HepG2 (cell line): ENCODE measurements at regions not wholly inside any gene's neighbourhood (a gene's known extent, or its start where the extent isn't known, plus 50 kb on each side); places are given as distances from the start of the nearest gene placed in this dataset.

Source experiments
- CEBPG ChIP-seq: IDR thresholded peaks from 2 replicates; pipeline ENCODE4 v1.6.1; 2016
- EEA1 ChIP-seq: sonication (generic); formaldehyde crosslinking; IDR thresholded peaks from 2 replicates; pipeline ENCODE4 v1.5.1; 2020; ENCODE audit warnings: mild to moderate bottlenecking, missing genetic modification reagents, borderline replicate concordance
- EZH2 ChIP-seq: conservative IDR thresholded peaks from 2 replicates; pipeline ENCODE4 v1.6.1; 2012; ENCODE audit warnings: mild to moderate bottlenecking, low read depth, low read length, moderate library complexity
- HMG20A ChIP-seq: IDR thresholded peaks from 2 replicates; pipeline ENCODE4 v1.6.1; 2016; ENCODE audit warnings: borderline replicate concordance
- HMG20B ChIP-seq: conservative IDR thresholded peaks from 2 replicates; pipeline ENCODE4 v1.6.1; 2016; ENCODE audit warnings: missing genetic modification reagents, missing compliant biosample characterization
- KAT2B ChIP-seq: fragments of 150-350 bp; IDR thresholded peaks from 2 replicates; pipeline ENCODE4 v1.6.1; 2014; ENCODE audit warnings: low read depth, low read length, borderline replicate concordance
- KLF16 ChIP-seq, 2 experiments: sonication (generic) in 1 of 2; formaldehyde crosslinking in 1 of 2; IDR thresholded peaks; 2 replicates each; pipeline versions ENCODE4 v1.6.1 to v1.8.0; 2016 to 2023; ENCODE audit warnings: missing genetic modification reagents in 2 of 2, missing compliant biosample characterization in 1 of 2
- MED1 ChIP-seq: sonication (generic); formaldehyde crosslinking; IDR thresholded peaks from 2 replicates; pipeline ENCODE4 v1.4.0; 2020; ENCODE audit warnings: missing genetic modification reagents
- SALL1 ChIP-seq: sonication (generic); formaldehyde crosslinking; IDR thresholded peaks from 2 replicates; pipeline ENCODE4 v1.8.0; 2022; ENCODE audit warnings: mild to moderate bottlenecking, missing genetic modification reagents
- TAF1 ChIP-seq: sonication (generic); formaldehyde crosslinking; IDR thresholded peaks from 2 replicates; pipeline ENCODE4 v1.4.0; 2020; ENCODE audit warnings: missing genetic modification reagents
- TRIM24 ChIP-seq: sonication (generic); formaldehyde crosslinking; IDR thresholded peaks from 2 replicates; pipeline ENCODE4 v1.8.0; 2022; ENCODE audit warnings: mild to moderate bottlenecking, missing genetic modification reagents
- TSC22D2 ChIP-seq: sonication (generic); formaldehyde crosslinking; IDR thresholded peaks from 2 replicates; pipeline ENCODE4 v1.5.1; 2020; ENCODE audit warnings: missing genetic modification reagents, mild to moderate bottlenecking, borderline replicate concordance
- ZMYM3 ChIP-seq: sonication (generic); formaldehyde crosslinking; IDR thresholded peaks from 2 replicates; pipeline ENCODE4 v1.5.1; 2020; ENCODE audit warnings: mild to moderate bottlenecking, missing genetic modification reagents
- ZNF17 ChIP-seq: sonication (generic); formaldehyde crosslinking; IDR thresholded peaks from 2 replicates; pipeline ENCODE4 v1.5.0; 2020; ENCODE audit warnings: mild to moderate bottlenecking, missing genetic modification reagents
- ZNF253 ChIP-seq: sonication (generic); formaldehyde crosslinking; IDR thresholded peaks from 2 replicates; pipeline ENCODE4 v1.8.0; 2022; ENCODE audit warnings: mild to moderate bottlenecking, missing genetic modification reagents, borderline replicate concordance
- ZNF264 ChIP-seq: sonication (generic); formaldehyde crosslinking; IDR thresholded peaks from 2 replicates; pipeline ENCODE4 v1.4.0; 2020; ENCODE audit warnings: missing genetic modification reagents
- ZNF577 ChIP-seq: sonication (generic); formaldehyde crosslinking; IDR thresholded peaks from 2 replicates; pipeline ENCODE4 v1.4.0; 2020; ENCODE audit warnings: mild to moderate bottlenecking, low read depth, missing genetic modification reagents, borderline replicate concordance
- ZNF703 ChIP-seq: sonication (generic); formaldehyde crosslinking; IDR thresholded peaks from 2 replicates; pipeline ENCODE4 v1.5.1; 2020; ENCODE audit warnings: missing genetic modification reagents, mild to moderate bottlenecking, moderate library complexity, borderline replicate concordance
- ZNF772 ChIP-seq: sonication (generic); formaldehyde crosslinking; IDR thresholded peaks from 2 replicates; pipeline ENCODE4 v1.5.0; 2020; ENCODE audit warnings: mild to moderate bottlenecking, missing genetic modification reagents
- TF ChIP-seq, protein P1 (sequence below): IDR thresholded peaks from 2 replicates; pipeline ENCODE4 v1.6.1; 2016; ENCODE audit warnings: missing compliant biosample characterization, missing genetic modification reagents, borderline replicate concordance
- TF ChIP-seq, protein P2 (sequence below): sonication (generic); formaldehyde crosslinking; IDR thresholded peaks from 2 replicates; pipeline ENCODE4 v1.4.0; 2020; ENCODE audit warnings: missing genetic modification reagents
- TF ChIP-seq, protein P3 (sequence below): sonication (generic); formaldehyde crosslinking; IDR thresholded peaks from 2 replicates; pipeline ENCODE4; 2020; ENCODE audit warnings: missing genetic modification reagents, mild to moderate bottlenecking, borderline replicate concordance
- TF ChIP-seq, protein P4 (sequence below), 2 experiments: fragments of 450-650 bp in 1 of 2; sonication (generic) in 1 of 2; formaldehyde crosslinking; IDR thresholded peaks; 2 replicates each; pipeline versions ENCODE4 v1.5.0 to v1.8.0; 2020 to 2022; ENCODE audit warnings: mild to moderate bottlenecking in 1 of 2, missing genetic modification reagents in 1 of 2

DNA sequence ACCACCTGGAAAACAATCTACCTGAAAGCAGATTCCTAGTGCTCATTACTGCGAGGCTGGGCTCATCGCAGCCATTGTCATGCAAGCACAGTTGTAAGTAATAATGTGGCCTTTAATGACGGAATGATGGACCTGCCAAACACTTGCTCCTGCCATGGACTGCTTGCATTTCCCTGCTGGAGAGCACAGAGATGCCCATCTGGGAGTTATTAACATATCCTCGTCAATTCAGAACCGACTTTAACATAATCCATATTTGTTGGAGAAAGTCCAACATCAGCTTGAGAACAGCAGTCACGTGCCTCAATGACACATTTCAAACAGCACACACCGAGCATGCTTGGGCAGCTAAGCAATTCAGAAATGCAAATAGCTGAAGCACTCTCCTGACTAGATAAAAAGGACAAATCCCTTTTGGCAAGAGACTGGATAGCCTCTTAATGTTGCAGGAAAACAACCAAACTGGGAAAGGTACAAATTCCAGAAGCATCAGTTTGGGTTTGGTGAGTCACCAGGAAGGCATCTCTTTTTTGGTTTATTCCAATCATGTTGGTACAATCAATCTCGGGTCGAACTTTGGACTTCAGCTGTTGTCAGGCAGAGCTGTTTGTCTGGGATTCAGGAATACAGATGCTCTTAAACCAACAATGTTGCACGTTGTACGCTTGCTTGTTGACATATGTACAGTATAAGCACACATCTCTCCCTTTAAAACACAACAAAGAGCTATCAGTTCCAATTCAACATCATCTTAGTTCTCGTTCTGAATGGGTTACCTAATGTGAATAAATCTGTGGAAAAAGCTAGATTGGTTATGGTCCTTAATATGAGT lies 395.8 kb downstream of the LNPK start (continued):
- TF ChIP-seq, protein P1, sequence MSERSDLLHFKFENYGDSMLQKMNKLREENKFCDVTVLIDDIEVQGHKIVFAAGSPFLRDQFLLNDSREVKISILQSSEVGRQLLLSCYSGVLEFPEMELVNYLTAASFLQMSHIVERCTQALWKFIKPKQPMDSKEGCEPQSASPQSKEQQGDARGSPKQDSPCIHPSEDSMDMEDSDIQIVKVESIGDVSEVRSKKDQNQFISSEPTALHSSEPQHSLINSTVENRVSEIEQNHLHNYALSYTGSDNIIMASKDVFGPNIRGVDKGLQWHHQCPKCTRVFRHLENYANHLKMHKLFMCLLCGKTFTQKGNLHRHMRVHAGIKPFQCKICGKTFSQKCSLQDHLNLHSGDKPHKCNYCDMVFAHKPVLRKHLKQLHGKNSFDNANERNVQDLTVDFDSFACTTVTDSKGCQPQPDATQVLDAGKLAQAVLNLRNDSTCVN (CRISPR knock-in tag), result 0 out of 2 replicates have a peak, but pooled peaks have one; percentile 5
- no peak for TF ChIP-seq ZNF253 (CRISPR knock-in tag)
- peak; percentile 76; the same call in 1 of the 2 replicates for TF ChIP-seq TRIM24
- TF ChIP-seq, protein P2, sequence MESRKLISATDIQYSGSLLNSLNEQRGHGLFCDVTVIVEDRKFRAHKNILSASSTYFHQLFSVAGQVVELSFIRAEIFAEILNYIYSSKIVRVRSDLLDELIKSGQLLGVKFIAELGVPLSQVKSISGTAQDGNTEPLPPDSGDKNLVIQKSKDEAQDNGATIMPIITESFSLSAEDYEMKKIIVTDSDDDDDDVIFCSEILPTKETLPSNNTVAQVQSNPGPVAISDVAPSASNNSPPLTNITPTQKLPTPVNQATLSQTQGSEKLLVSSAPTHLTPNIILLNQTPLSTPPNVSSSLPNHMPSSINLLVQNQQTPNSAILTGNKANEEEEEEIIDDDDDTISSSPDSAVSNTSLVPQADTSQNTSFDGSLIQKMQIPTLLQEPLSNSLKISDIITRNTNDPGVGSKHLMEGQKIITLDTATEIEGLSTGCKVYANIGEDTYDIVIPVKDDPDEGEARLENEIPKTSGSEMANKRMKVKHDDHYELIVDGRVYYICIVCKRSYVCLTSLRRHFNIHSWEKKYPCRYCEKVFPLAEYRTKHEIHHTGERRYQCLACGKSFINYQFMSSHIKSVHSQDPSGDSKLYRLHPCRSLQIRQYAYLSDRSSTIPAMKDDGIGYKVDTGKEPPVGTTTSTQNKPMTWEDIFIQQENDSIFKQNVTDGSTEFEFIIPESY, result peak; percentile 65; the same call in 1 of the 2 replicates
- TF ChIP-seq, protein P3, sequence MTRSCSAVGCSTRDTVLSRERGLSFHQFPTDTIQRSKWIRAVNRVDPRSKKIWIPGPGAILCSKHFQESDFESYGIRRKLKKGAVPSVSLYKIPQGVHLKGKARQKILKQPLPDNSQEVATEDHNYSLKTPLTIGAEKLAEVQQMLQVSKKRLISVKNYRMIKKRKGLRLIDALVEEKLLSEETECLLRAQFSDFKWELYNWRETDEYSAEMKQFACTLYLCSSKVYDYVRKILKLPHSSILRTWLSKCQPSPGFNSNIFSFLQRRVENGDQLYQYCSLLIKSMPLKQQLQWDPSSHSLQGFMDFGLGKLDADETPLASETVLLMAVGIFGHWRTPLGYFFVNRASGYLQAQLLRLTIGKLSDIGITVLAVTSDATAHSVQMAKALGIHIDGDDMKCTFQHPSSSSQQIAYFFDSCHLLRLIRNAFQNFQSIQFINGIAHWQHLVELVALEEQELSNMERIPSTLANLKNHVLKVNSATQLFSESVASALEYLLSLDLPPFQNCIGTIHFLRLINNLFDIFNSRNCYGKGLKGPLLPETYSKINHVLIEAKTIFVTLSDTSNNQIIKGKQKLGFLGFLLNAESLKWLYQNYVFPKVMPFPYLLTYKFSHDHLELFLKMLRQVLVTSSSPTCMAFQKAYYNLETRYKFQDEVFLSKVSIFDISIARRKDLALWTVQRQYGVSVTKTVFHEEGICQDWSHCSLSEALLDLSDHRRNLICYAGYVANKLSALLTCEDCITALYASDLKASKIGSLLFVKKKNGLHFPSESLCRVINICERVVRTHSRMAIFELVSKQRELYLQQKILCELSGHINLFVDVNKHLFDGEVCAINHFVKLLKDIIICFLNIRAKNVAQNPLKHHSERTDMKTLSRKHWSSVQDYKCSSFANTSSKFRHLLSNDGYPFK (CRISPR knock-in tag), result no peak
- no peak; the same call in 1 of the 2 replicates for TF ChIP-seq ZMYM3 (CRISPR knock-in tag)
- 0 out of 2 replicates have a peak, but pooled peaks have one; percentile 48 for TF ChIP-seq KAT2B
- peak; percentile 88 for TF ChIP-seq SALL1
- no peak for TF ChIP-seq TSC22D2
- no peak; the same call in 1 of the 2 replicates for TF ChIP-seq ZNF772 (CRISPR knock-in tag)
- TF ChIP-seq, protein P4, sequence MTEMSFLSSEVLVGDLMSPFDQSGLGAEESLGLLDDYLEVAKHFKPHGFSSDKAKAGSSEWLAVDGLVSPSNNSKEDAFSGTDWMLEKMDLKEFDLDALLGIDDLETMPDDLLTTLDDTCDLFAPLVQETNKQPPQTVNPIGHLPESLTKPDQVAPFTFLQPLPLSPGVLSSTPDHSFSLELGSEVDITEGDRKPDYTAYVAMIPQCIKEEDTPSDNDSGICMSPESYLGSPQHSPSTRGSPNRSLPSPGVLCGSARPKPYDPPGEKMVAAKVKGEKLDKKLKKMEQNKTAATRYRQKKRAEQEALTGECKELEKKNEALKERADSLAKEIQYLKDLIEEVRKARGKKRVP (CRISPR knock-in tag; IDR thresholded peaks at IDR 0.05), result peak in 1 of 2 experiments; percentile 81; a peak in 2 of 4 replicates
- TF ChIP-seq KLF16 (CRISPR knock-in tag; IDR thresholded peaks at IDR 0.05), result peak in 1 of 2 experiments; percentile 94; a peak in 2 of 4 replicates
- no peak for TF ChIP-seq ZNF577 (CRISPR knock-in tag)
- TF ChIP-seq EEA1 (CRISPR knock-in tag), result no peak
- peak; percentile 60; the same call in 1 of the 2 replicates for TF ChIP-seq CEBPG
- no peak for TF ChIP-seq EZH2
- TF ChIP-seq ZNF17 (CRISPR knock-in tag), result no peak
- TF ChIP-seq HMG20B (CRISPR knock-in tag), result peak; percentile 99
- peak; percentile 88 for TF ChIP-seq ZNF264 (CRISPR knock-in tag)
- no peak for TF ChIP-seq ZNF703
- peak; percentile 96 for TF ChIP-seq HMG20A
- no peak for TF ChIP-seq TAF1 (CRISPR knock-in tag)
- TF ChIP-seq MED1 (CRISPR knock-in tag), result peak; percentile 93
